ENCODE measurements at regions not wholly inside any gene's neighbourhood (a gene's known extent, or its start where the extent isn't known, plus 50 kb on each side); places are given as distances from the start of the nearest gene placed in this dataset.

DNA sequence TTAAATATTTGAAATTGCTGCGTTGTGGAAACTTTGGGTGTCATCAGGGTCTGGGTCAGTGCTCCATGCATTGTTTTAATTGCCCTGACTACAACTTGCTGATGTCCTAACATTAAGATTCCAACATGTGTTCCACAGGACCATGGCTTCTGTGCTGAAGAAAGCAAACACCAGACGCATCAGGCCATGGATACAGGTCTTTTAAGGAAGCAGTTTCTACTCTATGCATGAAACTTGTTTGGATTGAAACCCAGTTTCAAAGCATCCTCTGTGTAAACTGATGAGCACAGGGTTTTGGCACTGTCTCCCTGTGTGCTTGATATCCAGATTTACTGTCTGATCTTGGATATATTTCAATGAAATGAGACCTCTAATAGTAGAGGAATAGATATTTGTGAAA lies 328.4 kb upstream of the SLC10A2 start:
- Histone ChIP-seq H3K4me2 (ENCODE audit: low read length) (no peak overlapping the region), H3K9ac (ENCODE audit: low read length) (no peak overlapping the region), H3K27me3 (ENCODE audit: insufficient read depth, low read length) (no peaks in the 10 kb centered on the region), H3K4me3 (ENCODE audit: low read depth, low read length, poor library complexity, severe bottlenecking) (no peak overlapping the region), H2AFZ (ENCODE audit: low read length) (no peak overlapping the region), H3K4me1 (ENCODE audit: insufficient read depth, low read length, severe bottlenecking) (no peaks in the 10 kb centered on the region), H3K27ac (ENCODE audit: low read depth, low read length, poor library complexity, severe bottlenecking) (no peak overlapping the region), H3K9me2 (ENCODE audit: low read depth, low read length) (no peaks in the 10 kb centered on the region), H3F3A (ENCODE audit: insufficient read depth, low read length) (no peaks in the 10 kb centered on the region), H3K79me2 (ENCODE audit: insufficient read depth, low read length) (no peaks in the 10 kb centered on the region), H4K20me1 (ENCODE audit: insufficient read depth, low read length) (no peaks in the 10 kb centered on the region), H3K9me3 (ENCODE audit: low read length) (peaks cover 4% of the 10 kb centered on the region; the same call in 1 of the 2 replicates), H3K36me3 (ENCODE audit: insufficient read depth, low read length) (no peaks in the 10 kb centered on the region)
- no peak for TF ChIP-seq EZH2 (IDR thresholded peaks at IDR 0.05; ENCODE audit: borderline replicate concordance, low read length)
- TF ChIP-seq, protein P1, sequence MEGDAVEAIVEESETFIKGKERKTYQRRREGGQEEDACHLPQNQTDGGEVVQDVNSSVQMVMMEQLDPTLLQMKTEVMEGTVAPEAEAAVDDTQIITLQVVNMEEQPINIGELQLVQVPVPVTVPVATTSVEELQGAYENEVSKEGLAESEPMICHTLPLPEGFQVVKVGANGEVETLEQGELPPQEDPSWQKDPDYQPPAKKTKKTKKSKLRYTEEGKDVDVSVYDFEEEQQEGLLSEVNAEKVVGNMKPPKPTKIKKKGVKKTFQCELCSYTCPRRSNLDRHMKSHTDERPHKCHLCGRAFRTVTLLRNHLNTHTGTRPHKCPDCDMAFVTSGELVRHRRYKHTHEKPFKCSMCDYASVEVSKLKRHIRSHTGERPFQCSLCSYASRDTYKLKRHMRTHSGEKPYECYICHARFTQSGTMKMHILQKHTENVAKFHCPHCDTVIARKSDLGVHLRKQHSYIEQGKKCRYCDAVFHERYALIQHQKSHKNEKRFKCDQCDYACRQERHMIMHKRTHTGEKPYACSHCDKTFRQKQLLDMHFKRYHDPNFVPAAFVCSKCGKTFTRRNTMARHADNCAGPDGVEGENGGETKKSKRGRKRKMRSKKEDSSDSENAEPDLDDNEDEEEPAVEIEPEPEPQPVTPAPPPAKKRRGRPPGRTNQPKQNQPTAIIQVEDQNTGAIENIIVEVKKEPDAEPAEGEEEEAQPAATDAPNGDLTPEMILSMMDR (IDR thresholded peaks at IDR 0.05; ENCODE audit: low read length): no peak

DNA sequence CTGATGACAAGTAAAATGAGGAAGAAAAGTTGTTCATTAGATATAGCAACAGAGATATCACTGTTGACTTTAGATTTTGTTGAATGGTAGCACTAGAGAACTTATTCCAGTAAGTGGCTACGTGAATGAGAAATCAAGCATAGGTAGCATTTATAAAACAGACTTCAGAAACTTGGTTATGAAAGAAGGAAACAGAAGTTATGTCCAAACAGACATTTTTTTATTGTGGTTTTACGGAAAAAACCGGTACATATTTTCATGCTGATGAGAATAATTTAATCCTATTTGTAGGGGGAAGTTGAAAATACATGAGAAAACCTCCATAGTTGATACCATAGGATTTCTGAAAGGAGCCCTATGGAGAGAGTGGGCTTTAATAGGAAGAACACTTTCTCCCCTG lies 325.7 kb upstream of the SLC10A2 start:
- no peaks in the 10 kb centered on the region for H3K9me3 ChIP-seq (ENCODE audit: low read length)
- H3K79me2 ChIP-seq (ENCODE audit: insufficient read depth, low read length): no peaks in the 10 kb centered on the region
- no peak overlapping the region for H2AFZ ChIP-seq (ENCODE audit: low read length)
- H3K27ac ChIP-seq (ENCODE audit: low read depth, low read length, poor library complexity, severe bottlenecking): no peak overlapping the region
- no peak overlapping the region for H3K4me2 ChIP-seq (ENCODE audit: low read length)
- no peaks in the 10 kb centered on the region for H3K4me1 ChIP-seq (ENCODE audit: insufficient read depth, low read length, severe bottlenecking)
- H3K9ac ChIP-seq (ENCODE audit: low read length): no peak overlapping the region
- H4K20me1 ChIP-seq (ENCODE audit: insufficient read depth, low read length): no peaks in the 10 kb centered on the region
- H3K4me3 ChIP-seq (ENCODE audit: low read depth, low read length, poor library complexity, severe bottlenecking): no peak overlapping the region
- H3K36me3 ChIP-seq (ENCODE audit: insufficient read depth, low read length): no peaks in the 10 kb centered on the region
- TF ChIP-seq, protein P1 (IDR thresholded peaks at IDR 0.05; ENCODE audit: low read length): no peak
- no peak for TF ChIP-seq EZH2 (IDR thresholded peaks at IDR 0.05; ENCODE audit: borderline replicate concordance, low read length)
- H3K9me2 ChIP-seq (ENCODE audit: low read depth, low read length): no peaks in the 10 kb centered on the region
- no peaks in the 10 kb centered on the region for H3F3A ChIP-seq (ENCODE audit: insufficient read depth, low read length)
- H3K27me3 ChIP-seq (ENCODE audit: insufficient read depth, low read length): no peaks in the 10 kb centered on the region

DNA sequence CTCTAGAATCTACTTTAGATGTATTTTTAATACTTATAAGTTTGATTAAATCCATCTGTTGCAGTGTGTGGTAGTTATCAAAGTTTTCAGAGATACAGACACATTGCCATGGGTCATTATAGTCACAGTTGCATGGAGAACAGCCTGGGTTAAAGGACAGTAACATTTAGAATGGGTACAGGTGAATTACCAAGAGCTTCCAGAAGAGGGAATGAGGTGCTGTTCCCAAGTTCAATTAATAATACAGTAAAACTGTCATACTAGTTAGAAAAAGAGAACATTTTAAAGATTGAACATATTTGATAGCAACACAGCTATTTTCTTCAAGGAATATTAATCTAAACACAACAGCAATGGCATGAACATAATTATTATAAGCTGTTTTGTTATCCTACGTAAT lies 322.6 kb upstream of the SLC10A2 start:
- Histone ChIP-seq H3K9ac (ENCODE audit: low read length) (no peak overlapping the region), H3K4me1 (ENCODE audit: insufficient read depth, low read length, severe bottlenecking) (no peaks in the 10 kb centered on the region), H2AFZ (ENCODE audit: low read length) (no peak overlapping the region), H4K20me1 (ENCODE audit: insufficient read depth, low read length) (no peaks in the 10 kb centered on the region), H3K36me3 (ENCODE audit: insufficient read depth, low read length) (no peaks in the 10 kb centered on the region), H3K4me3 (ENCODE audit: low read depth, low read length, poor library complexity, severe bottlenecking) (no peak overlapping the region), H3K79me2 (ENCODE audit: insufficient read depth, low read length) (no peaks in the 10 kb centered on the region), H3K27me3 (ENCODE audit: insufficient read depth, low read length) (no peaks in the 10 kb centered on the region), H3K9me2 (ENCODE audit: low read depth, low read length) (no peaks in the 10 kb centered on the region), H3K9me3 (ENCODE audit: low read length) (no peaks in the 10 kb centered on the region), H3F3A (ENCODE audit: insufficient read depth, low read length) (no peaks in the 10 kb centered on the region), H3K4me2 (ENCODE audit: low read length) (no peak overlapping the region), H3K27ac (ENCODE audit: low read depth, low read length, poor library complexity, severe bottlenecking) (no peak overlapping the region)
- TF ChIP-seq EZH2 (IDR thresholded peaks at IDR 0.05; ENCODE audit: borderline replicate concordance, low read length): no peak
- TF ChIP-seq, protein P1 (IDR thresholded peaks at IDR 0.05; ENCODE audit: low read length): no peak
